SK-N-MC (cell line): ENCODE measurements at regions not wholly inside any gene's neighbourhood (a gene's known extent, or its start where the extent isn't known, plus 50 kb on each side); places are given as distances from the start of the nearest gene placed in this dataset.

Experiments used
- EZH2 ChIP-seq: fragments of 200-600 bp; sonication (generic); IDR thresholded peaks from one replicate; pipeline ENCODE4 v1.6.1; 2017; ENCODE audit warnings: antibody characterized with exemption
- POLR2AphosphoS5 ChIP-seq: IDR thresholded peaks from 2 replicates; pipeline ENCODE4 v1.6.1; 2012; ENCODE audit warnings: mild to moderate bottlenecking, low read depth, low read length, borderline replicate concordance

DNA sequence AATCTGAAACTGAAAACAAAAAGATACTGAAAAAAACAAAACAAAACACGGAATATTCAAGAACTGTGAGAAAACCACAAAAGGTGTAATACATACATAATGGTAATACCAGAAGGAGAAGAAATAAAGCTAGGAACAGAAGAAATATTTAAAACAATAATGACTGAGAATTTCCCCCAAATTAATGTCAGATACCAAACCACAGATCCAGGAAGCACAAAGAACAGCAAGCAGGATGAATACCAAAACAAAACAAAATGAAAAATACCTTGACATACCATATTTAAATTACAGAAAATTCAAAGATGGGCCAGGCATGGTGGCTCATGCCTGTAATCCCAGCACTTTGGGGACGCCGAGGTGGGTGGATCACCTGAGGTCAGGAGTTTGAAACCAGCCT is 57.7 kb upstream of the PARD3 start:
- TF ChIP-seq POLR2AphosphoS5 (no peak), EZH2 (no peak)
